ENCODE measurements at regions not wholly inside any gene's neighbourhood (a gene's known extent, or its start where the extent isn't known, plus 50 kb on each side); places are given as distances from the start of the nearest gene placed in this dataset.
"Not testable (repeated sequence)": the region's sequence is repeated elsewhere in the genome, so short reads cannot be mapped to it uniquely, and the experiment has no call there.

DNA sequence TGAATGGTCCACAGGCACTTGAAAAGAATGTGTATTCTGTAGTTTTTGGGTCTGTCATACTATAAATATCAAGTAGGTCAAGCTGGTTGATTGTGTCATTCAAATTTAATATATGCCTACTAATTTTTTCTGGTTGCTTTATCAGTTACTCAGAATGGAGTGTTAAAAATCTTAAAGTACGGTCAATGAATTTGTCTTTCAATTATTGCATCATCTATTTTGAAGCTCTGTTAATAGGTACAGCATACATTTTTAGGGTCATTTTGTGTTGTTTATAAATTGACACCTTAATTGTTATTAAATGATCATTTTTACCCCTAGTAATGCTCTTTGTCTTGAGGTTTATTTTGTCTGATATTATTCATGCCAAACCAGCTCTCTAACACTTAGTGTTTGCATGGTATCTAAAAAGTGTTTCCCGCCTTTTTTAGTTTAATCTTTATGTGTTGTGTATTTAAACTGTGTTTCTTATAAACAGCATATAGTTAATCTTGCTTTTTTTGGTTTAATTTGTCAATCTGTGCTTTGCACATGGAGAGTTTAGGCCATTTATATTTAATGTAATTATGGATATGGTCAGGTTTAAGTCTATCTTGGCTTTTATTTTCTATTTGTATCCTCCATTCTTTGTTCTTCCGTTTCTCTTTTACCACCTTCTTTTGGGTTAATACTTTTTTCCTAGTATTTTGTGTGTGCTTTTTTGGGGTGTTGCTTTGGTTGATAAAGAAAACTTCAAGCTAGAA is 204.9 kb upstream of the EEF2KMT start:
- DNase-seq (ENCODE audit: low read depth): no peak

DNA sequence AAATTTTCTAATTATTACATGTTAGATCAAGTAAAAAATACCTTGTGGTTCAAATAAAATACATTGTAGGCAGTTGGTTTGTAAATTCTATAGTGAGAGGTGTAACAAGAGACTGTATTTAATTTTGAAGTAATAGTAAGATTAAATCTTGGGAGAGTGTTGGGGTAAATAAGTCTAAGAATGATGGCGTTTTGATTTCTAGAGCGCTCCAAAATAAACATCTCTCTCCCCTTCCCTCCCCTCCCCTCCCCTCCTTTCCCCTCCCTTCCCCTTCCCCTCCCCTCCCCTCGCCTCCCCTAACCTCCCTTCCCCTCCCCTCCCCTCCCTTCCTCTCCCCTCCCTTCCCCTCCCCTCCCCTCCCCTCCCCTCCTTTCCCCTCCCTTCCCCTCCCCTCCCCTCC is 200.6 kb upstream of the EEF2KMT start:
- no peak for DNase-seq (ENCODE audit: low read depth)

GRCh38 chr16:5296176-5296575 is 198.6 kb upstream of the EEF2KMT start:
- DNase-seq (ENCODE audit: low read depth): no peak

DNA sequence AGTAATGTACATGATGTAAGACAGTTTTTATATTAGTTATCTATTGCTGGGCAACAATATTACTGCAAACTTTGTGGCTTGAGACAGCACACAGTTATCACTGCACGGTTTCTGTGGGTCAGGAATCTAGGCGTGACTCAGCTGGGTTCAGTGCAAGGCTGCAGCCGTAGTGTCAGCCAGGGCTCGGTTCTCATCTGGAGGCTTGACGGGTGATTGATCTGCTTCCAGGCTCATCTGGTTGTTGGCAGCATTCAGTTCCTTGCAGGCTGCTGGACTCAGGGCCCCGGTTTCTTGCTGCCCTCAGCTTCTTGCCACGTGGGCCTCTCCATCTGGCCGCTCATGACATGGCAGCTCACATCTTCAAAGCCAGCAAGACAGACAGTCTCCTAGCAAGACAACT is 197.7 kb upstream of the EEF2KMT start:
- DNase-seq (ENCODE audit: low read depth): not testable (repeated sequence)

GRCh38 chr16:5282152-5282551 is 184.6 kb upstream of the EEF2KMT start:
- not testable (repeated sequence) for DNase-seq (ENCODE audit: low read depth)

DNA sequence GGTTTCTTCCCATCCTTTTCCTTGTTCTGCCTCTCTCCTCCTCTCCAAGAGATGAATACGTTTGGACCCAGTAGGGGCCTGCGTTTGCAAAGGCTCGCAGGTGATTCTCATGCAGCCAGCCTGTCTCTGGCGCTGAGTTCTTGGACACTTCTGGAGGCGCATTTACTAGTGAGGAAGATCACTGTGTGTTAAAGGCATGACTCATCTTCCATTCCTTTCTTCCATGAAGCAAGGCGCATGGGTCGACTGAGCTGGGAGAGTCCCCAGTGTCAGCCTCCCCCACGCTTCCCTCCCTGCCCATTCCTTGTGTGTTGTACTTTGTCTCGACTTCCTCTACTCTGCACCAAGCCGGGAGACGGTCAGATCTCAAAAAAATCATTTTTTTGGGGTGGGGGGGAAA is 159.9 kb upstream of the EEF2KMT start:
- no peak for DNase-seq (ENCODE audit: low read depth)

GRCh38 chr16:5252791-5253190 is 155.2 kb upstream of the EEF2KMT start:
- DNase-seq (ENCODE audit: low read depth): no peak

DNA sequence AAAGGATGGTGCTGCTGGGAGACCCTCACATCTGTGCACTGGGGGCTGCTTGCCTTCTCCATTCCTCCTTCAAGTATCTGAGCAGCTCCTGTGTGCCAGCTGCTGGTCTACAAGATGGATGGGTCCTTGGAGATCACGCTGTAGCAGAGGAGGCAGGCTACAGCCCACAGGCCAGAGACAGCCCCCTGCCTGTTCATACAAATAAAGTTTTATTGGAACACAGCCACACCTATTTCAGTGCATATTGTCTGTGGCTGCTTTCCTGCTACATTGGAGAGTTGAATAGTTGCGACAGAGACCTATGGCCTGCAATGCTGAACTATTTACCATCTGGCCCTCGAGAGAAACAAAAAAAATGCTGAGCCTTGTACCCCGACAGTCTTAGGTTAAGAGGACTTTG is 149.8 kb upstream of the EEF2KMT start:
- DNase-seq (ENCODE audit: low read depth): not testable (repeated sequence)

- not testable (repeated sequence) for DNase-seq (ENCODE audit: low read depth)
Observed at GRCh38 chr16:5240278-5240626, 142.7 kb upstream of the EEF2KMT start.

DNA sequence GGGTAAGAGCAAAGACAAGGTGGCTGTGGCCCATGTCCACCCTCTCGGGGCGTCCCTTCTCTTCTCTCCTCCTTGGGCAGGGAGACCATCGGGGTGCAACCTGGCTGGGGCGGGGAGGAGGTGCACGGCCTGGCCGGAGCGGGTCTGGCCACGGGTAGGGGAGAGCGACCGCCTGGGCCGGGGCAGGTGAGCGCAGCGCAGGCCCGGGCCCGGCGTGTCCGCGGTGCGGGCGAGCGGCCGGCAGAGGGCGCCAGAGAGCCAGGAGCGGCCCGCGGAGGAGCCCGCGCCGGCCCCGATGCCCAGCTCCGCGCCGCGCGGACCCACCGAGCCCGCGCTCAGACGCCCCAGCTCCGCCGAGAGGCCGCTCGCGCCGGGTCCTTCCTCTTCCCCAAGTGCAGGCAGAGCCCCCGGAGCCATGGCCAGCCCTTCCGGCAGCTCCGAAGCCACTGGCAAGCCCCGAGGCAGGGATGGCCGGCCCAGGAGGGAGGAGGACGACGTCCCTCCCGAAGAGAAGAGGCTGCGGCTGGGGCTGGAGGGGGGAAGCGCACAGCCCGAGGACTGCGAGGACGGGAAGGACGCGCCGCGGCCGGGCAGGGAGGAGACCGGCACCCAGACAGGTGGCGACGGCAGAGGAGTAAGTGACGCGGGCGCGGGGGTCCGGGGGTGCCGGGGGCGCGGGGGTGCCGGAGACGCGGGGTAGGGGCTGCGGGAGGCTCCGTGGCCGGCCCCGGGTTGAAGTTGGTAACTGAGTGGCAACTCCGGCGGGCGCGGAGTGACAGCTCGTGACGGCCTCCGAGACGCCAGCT is 142.1 kb upstream of the EEF2KMT start:
- DNase-seq (ENCODE audit: low read depth): not testable (repeated sequence)

GRCh38 chr16:5235119-5235518 is 137.5 kb upstream of the EEF2KMT start:
- DNase-seq (ENCODE audit: low read depth): no peak

DNA sequence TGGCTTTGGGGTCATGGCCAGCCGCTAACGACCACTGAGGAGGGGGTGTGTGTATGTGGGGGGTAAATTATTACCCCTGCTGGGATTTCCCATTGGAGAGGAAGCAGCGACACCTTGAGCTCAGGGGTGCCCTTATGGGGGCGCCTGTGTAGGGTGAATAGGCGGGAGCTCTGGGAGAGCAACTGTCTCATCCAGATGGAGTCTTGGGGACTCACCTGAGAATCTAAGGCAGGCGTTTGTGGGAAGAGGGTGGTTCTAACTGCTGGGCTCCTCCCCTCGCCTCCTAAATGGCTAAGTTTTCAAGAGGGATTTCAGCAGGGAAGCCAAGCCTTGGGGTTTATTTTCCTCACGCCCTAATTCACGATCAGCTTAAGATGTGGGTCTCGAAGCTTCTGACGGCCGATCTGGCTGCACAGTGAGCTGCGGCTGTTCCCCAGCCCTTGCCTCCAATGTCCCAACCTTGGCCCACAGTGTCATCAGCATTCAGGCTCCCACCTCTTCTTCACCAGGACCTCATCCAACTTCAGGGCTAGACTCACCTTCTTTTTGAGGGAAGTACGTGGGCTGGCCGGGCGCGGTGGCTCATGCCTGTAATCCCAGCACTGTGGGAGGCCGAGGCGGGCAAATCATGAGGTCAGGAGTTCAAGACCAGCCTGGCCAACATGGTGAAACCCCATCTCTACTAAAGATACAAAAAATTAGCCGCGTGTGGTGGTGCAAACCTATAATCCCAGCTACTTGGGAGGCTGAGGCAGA is 136.9 kb upstream of the EEF2KMT start:
- DNase-seq (ENCODE audit: low read depth): no peak

DNA sequence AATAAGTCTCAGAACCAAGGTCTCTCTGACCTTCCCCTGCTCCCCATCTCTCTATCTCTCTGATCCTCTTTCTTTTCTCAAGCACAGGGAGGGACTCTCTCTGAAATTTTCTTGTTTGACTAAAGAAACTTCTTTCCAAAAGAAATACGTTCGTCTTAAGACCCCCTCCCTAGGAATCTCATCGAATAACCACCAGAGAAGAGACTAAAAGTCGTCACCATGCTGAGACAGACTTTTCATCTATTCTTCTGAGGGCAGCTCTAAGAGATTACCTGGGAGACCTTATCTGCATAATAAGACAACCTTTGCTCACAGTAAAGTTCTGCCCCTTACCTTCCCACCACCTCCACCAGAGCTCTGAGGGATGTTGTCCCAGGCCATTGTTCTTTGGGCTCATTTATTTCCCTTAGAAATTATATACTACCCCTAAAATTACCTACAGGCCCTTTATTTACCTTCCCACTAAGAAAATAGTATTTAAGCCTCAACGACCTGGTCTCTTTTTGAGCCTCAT is 133.7 kb upstream of the EEF2KMT start:
- no peak for DNase-seq (ENCODE audit: low read depth)

DNA sequence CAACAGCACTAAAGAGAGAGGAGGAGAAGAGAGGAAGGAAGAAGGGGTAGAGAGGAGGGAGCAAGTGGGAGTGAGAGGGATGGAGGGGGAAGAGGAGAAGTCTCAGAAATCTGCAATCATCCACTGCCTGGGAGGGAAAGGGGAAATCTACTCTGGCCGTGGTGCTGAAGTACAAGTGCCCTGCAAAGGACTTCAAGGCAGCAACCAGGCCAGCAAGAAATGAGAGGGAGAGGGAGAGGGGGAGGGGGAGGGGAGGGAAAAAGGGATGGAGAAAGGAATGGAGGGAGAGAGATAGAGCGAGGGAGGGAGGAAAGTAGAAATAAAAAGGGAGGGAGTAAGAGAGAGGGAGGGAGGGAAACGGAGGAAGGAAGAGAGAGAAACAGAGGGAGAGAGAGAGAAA is 130.8 kb upstream of the EEF2KMT start:
- no peak for DNase-seq (ENCODE audit: low read depth)

- no peak for DNase-seq (ENCODE audit: low read depth)
Observed at GRCh38 chr16:5225931-5226655, 128.5 kb upstream of the EEF2KMT start.

DNA sequence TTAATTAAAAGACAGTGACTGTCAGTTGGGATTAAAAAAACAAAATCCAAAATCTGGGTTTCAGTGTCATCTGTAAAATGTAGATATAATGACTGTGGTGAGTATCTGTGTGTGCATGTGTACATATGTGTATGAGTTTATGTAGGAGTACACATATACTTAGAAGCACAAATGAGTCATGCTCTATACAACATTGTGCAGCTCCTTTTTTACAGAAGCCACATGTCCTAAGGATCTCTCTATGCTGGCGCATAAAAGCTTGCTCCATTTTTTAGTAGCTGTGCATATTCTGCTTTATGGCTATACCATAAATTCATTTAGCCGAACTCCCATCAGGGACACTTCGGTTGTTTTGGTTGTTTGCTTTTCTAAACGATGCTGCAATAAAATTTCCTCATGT is 125.2 kb upstream of the EEF2KMT start:
- no peak for DNase-seq (ENCODE audit: low read depth)

DNA sequence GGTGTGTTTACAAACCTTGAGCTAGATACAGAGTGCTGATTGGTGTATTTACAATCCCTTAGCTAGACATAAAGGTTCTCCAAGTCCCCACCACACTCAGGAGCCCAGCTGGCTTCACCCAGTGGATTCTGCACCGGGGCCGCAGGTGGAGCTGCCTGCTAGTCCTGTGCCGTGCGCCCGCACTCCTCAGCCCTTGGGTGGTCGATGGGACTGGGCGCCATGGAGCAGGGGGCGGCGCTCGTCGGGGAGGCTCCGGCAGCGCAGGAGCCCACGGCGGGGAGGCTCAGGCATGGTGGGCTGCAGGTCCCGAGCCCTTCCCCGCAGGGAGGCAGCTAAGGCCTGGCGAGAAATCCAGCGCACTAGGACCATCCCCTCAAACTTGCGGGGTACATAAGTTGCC is 124.2 kb upstream of the EEF2KMT start:
- DNase-seq (ENCODE audit: low read depth): not testable (repeated sequence)

DNA sequence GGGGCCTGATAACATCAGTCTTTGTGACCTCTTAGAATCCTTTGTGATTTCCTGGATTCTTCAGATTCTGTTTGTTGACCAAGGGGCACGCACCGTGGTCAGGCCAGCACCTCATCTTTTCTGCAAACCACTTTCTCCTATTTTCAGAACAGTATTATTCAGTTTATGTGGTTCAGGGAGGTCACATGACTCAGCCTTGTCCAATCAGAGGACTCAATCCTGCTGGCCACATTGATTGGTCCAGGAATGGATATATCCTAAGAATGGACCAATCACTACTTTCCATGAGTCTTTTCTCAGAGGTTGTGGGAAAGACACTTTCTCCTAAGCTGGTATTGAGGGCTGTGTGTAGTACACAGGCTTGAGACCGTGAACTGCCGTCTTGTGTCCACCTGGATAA is 123.1 kb upstream of the EEF2KMT start:
- no peak for DNase-seq (ENCODE audit: low read depth)

DNA sequence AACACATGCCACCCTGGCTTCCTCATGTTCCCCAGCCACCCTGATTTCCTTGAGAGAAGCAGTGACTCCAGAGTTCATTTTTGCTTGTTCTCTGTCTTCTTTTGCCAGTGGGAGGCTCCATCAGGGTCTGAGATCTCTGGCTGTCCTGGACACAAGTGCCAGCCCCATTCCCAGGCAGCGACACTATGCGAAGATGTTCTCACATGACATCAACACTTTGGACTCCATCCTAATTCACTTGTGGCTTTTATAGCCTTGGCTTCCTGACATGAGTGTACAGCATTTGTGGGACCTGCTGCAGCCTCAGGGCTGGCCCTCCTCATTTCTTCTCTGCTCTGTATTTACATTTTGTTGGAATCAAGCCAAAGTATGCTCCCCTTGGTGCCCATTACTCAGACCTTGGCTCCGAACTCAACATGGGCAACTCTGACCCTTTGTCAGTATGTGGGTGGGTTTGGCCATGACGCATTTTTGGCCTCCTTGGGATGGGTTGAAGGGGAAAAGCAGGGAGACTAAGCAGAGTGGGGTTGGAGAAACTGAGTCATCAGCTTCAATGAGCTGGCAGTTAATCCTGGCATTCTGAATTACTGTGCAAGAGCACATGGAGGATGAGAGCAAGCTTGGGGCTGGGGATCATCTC is 119.0 kb upstream of the EEF2KMT start:
- DNase-seq (ENCODE audit: low read depth): no peak

- no peak for DNase-seq (ENCODE audit: low read depth)
Observed at GRCh38 chr16:5215901-5216300, 118.3 kb upstream of the EEF2KMT start.

- DNase-seq (ENCODE audit: low read depth): no peak
Observed at GRCh38 chr16:5214466-5214865, 116.9 kb upstream of the EEF2KMT start.
